HPDE6-E6E7 (cell line): ENCODE measurements at regions not wholly inside any gene's neighbourhood (a gene's known extent, or its start where the extent isn't known, plus 50 kb on each side); places are given as distances from the start of the nearest gene placed in this dataset.
"Not testable (repeated sequence)": the region's sequence is repeated elsewhere in the genome, so short reads cannot be mapped to it uniquely, and the experiment has no call there.

Experiments
- DNase-seq: peaks from one replicate; pipeline ENCODE4 v3.0.0; 2011; ENCODE audit warnings: missing footprints; ENCODE audit errors: extremely low spot score

DNA sequence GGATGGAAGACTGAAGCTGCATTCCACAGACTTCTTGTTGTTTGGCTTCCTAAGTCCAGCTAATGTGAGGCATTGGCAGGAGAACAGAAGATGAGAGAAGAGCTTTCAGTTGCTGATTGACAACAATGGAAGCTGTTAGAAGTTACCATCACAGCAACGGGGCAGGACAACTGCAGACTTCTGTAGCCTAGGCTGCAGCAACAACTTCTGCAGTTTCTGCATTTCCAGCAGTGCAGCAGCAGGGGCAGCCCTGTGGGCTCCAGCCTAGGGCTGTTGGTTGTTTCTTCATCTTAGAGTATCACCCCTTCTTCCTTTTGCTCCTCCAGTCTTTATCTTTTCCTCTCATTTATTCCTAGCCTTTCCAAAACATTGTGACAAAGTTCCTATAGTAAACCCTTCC, 528.8 kb upstream of the PTGER4 start:
- DNase-seq = no peak

DNA sequence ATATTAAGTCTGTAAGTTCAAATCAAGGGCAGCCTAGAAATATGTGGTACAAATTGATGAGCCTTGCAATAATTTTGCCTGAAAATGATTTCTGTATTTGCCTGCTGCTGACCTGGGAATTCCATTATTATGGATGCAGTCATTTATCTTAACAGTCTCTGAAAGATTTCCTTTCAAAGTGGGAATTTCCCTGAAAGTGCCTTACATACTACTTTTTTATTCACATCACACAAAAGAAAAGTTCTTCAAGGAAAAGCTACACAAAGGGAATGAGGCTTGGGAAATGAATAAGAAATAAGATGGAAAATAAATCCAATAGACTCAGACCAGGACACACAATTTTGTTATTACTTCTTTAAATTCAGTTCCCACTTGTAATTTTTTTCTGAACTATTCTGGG, 537.8 kb upstream of the PTGER4 start:
- DNase-seq = no peak

DNA sequence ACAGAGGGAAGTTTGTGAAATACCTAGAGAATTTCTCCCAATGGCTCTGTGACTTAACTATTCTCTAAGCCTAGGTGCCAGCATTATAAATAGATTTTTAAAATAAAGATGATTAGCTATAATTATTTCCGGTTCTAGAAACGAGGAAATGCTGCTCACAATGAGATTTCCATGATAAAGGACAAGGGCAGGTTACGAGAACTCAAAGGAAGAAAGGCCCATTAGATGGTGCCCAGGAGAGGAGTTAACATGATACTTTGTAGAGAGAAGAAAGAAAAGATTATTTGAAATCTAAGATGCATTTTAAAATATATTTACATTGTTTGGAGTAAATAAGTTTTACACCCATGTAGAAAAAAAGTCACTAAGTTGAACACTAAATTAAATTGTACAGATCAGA, 538.3 kb upstream of the PTGER4 start:
- DNase-seq = no peak

DNA sequence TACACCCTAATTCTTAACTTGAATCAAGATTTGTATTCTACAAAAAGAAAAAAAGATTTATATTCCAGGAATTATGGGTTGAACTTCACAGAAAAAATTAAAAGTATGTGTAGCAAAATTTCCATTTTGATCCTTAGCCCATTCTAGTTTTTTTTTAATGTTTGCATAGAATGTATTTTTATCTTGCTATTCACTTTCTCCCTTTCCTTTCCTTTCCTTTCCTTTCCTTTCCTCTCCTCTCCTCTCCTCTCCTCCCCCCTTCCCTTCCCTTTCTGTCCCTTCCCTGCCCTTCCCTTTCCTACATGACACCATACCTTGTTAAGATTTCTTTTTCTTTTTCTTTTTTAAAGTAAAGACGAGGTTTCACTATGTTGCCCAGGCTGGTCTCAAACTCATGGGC, 542.5 kb upstream of the PTGER4 start:
- DNase-seq = no peak

DNA sequence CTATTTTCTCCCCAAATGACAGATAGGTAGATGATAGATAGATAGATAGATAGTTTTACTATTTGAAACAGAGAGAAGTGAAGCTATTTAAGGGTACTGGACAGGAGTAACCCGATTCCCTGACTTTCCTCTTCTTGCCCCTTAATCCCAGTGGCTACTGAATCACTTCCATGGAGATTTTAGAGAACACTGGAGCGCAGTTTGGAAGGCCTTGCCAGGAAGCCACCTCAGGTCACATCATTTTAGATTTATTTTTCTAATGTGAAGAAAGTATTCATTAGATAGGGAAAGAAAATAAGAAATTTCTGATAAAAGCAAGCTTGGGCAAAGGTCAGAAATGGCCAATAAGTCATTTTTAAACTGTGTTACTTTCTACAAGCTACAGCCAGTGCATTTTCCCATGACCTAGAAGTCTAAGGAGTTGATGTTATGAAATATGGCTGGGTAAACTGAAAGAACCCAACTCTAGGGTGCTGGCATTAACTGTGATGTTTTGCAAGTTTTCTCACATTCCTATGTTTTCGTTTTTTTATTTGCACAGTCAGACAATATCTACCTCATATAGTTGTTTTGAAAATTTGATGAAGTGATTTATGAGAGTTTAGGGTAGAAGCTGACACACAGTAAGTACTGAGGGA, 544.7 kb upstream of the PTGER4 start:
- DNase-seq = no peak

DNA sequence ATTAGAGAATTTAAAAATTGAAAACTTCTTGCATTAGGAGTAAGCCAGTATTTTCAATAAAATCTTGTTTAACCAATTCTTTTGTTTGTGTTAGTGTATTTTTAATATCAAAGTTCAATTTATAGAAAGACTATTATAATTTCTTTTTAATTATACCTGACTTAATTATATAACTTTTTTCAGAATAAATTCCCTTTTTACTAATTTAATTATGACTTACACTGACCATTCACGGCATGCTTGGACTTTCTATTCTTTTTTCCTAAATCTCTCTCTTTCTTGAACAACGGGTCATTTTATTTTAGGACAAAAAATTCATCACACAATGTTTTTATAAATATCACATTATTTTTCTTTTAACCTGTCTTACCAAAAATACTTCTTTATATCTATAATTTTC, 555.3 kb upstream of the PTGER4 start:
- no peak for DNase-seq

DNA sequence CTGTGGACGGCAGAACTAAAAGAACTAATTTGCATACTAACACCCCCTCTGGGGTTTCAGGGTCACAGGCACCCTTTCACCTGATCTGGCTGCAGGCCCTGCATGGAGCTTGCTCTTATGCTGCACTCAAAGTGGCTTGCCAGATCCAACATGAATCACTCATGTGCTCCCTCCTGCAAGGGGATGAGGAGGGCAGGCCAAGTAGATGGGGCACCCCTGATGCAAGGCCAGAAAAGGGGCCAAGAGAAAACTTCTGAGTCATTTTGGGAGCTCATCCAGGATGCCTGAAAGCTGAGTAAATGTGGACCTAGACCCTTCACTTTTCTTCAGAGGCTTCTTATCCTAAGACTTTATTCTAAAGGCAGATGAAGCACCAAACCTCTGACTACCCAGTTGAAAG, 558.5 kb upstream of the PTGER4 start:
- no peak for DNase-seq

DNA sequence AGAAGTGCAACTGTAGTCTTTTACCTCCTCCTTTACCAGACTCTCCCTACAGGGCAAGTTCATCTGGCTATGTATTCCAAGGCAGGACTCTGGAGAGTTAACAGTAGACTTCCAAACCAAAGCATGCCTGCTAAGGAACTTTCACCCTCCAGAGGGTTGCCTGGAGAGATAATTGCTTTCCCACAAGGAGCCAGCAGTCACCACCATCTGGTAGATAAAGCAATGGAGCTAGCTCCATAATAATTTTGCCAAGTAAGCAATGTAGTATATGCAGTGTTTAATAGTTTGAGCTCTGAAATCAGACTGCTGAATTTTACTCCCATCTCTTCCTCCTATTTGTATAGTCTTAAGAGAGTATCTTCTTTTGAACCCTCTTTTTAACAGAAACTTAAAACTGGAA, 566.8 kb upstream of the PTGER4 start:
- DNase-seq = no peak

DNA sequence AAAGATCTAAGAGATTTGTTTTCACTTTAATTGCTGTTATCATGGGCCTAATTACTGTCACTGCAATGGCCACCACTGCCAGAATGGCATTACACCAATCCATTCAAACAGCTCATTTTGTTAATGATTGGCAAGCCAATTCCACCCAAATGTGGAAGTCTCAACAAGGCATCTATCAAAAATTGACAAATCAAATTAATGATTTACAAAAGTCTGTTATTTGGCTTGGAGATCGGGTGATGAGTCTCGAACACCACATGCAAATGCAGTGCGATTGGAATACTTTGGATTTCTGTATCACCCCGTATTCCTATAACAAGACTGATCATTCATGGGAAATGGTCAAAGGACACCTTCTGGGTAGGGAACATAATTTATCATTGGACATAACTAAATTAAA, 568.7 kb upstream of the PTGER4 start:
- DNase-seq = not testable (repeated sequence)

DNA sequence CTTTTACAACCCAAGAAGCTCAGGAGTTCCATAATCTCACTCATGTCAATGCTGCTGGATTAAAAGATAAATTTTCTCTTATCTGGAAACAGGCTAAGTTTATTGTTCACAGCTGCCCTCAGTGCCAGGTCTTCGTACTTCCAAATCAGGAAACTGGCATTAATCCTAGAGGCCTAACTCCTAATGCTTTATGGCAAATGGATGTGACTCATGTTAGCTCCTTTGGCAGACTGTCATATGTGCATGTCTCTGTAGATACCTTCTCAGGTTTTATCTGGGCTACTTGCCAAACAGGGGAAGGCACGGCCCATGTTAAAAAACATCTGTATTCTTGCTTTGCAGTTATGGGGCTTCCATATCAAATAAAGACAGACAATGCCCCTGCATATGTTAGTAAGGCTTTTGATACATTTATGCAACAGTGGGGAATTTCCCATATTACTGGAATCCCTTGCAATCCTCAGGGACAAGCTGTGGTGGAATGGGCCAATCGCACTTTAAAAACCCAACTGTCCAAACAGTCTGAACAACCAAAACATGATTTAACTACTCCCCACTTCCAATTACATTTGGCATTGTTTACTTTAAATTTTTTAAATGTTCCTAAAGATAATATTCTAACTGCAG, 570.8 kb upstream of the PTGER4 start:
- DNase-seq = not testable (repeated sequence)

DNA sequence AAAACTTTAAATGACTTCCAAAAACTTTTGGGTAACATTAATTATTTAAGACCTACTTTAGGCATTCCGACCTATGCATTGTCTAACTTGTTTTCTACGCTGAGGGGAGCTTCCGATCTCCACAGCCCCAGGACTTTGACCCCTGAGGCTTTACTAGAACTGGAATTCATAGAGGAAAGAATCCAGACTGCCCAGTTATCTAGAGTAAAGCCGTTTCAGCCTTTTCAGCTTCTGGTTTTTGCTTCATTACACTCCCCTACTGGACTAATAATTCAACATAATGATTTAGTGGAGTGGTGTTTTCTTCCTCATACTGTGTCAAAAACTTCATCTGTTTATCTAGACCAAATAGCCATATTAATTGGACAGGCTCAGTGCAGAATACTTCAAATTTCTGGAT, 571.9 kb upstream of the PTGER4 start:
- not testable (repeated sequence) for DNase-seq

DNA sequence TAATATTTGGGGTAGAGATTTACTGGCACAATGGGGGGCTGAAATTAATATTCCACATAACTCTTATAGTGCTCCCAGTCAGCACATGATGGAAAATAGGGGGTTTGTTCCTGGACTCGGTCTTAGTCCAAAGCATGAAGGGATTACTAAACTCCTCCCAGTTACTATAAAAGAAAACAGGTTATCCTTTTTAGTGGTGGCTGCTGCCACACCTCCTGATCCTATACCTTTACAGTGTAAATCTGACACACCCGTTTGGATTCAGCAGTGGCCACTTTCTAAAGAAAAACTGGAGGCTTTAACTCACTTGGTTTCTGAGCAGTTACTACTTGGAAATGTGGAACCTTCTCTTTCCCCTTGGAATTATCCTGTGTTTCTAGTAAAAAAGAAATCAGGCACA, 572.9 kb upstream of the PTGER4 start:
- DNase-seq = no peak

DNA sequence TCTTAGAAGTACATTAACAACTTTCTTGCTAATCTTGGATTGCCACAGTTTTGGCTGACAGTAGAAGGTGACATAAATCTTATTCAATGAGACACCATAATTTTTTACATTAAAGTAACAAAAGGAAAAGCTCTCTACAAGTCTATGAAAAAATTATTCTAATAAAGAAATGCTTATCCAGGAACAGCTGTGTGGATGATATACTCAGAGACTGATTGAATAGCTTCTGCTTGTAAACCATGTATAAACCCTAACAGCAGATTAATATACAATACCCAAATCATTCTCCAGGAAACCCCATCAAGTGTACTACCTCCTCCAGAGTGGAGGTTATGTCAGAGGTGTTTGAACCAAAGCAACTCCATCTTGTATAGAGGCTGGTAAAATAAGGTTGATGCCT, 581.4 kb upstream of the PTGER4 start:
- no peak for DNase-seq

DNA sequence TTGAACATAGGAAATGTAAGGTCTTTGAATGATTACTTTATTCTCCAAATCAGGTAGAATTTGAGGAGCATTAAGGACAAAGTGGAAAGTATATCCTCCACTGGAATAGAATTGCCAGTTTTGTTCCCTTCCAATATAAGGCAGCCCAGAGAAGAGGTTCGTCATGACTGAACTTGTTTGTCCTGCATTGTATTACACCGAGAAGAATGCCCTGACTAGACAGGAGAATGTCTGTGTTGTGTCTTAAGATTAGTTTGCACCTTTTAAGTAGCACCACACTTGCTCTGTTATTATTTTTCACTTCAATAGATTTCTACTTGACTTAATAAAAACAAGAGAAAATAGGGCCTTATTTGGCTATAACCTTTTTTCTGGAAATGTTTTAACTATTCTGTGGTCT, 586.2 kb upstream of the PTGER4 start:
- peak; percentile 15 for DNase-seq

DNA sequence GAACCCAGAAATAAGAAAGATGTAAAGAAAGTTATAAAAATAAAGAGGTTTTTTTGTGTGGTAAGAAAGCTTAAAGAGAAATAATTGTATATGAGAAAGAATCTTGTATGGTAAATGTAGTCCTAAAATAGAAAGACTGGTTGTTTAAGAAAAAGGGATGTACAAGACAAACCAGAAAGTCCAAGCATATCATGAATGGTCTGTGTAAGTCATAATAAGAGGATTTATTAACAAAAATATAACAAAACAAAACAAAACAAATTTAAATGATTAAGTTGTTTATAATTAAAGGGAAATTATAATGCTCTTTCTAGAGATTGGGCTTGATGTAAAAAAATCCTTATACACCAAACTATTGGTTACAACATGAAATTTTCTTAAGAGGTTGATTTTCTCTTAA, 590.4 kb upstream of the PTGER4 start:
- no peak for DNase-seq

DNA sequence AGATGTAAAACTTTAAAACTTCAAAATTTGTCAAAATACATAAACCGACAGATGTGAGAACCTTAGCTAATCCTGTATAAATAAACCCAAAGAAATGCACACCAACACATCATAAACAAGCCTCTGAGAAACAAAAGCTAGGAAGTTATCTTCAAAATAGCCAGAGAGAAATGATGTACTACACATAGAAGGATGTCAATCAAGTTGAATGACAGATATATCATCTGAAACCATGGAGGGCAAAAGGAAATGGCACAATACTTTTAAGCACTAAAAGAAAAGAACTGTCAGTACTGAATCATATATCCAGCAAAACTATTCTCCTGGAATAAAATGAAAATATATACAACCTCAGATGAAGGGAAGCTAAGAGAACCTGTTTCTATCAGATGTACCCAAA, 595.1 kb upstream of the PTGER4 start:
- no peak for DNase-seq

DNA sequence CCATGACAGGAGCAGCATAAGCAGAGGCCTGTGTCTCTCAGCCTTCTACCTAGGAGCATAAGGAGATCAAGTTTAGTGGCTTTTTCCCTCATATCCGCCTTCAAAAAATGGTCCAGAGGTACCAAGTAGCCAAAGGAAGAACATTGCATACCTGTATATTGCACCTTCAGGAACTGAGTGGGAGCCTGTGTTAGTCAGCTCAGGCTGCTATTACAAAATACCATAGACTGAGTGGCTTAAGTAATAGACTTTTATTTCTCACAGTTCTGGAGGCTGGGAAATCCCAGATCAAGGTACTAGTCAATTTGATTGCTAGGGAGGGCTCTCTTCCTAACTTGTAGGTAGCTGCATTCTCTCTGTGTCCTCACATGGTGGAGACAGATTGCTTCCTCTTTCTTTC, 597.4 kb upstream of the PTGER4 start:
- DNase-seq = no peak

DNA sequence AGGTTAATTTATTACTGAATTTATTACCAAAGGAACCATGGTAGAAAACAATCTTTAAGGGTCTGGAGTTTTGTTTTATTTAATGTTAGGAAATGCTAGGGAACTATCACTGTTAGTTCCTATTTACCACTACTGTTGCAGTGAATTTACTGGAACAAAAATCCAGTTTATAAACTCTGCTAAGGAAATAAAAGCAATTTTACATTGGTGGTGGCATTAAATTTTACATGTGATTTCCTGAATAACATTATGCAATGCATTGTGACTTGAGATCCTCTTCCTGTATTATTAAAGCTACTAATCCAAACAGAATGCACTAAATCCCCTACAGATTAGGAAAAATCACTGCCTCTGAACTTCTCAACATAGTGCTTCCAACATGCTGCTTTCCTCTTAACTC, 599.5 kb upstream of the PTGER4 start:
- no peak for DNase-seq

DNA sequence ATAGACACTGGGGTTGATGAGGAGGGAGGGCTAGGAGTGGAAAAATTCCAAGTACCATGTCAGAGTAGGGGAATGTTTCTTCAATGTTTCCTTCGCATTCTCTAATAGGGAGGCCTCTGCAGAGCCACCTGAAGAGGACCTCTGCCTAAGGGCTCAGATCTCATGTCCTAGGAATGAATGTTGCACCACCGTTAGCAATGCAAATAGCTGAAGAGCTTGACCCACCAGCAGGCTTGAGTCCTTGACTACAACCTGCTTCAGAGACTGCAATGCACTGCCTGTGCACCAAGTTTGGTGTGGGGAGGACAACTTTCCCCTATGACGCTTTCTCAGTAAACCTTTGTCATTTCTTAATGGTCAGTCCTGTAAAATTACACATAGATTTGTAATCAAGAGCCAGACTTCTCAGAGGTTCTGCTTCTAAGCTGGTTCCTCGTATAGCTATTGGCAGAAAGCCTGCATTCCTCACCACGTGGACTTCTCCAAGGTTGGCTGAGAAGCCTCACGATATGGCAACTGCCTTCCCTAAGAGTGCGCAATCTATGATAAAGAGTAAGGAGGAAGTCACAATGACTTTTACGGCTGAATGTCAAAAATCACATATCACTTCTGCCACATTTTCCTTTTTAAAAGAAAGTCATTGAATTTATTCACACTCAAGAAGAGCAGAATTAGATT, 600.7 kb upstream of the PTGER4 start:
- DNase-seq = no peak

DNA sequence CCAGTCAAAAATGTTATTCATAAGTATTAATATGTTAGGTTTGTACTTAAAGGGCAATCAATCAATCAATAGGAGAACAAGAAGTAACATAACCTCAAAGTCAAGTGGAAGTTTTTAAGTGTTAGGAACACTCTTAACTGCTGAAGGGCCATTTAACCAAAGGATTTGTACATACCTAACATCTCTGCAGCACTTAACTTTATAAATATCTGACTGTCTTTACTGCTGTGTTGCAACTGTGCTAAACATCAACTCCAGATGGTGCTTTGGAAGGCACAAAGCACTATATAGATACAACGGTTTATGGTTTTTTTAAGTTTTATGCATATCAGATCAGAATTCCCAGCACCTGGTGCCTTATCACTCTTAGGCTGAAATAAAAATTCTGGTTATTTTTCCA, 604.9 kb upstream of the PTGER4 start:
- DNase-seq = no peak

DNA sequence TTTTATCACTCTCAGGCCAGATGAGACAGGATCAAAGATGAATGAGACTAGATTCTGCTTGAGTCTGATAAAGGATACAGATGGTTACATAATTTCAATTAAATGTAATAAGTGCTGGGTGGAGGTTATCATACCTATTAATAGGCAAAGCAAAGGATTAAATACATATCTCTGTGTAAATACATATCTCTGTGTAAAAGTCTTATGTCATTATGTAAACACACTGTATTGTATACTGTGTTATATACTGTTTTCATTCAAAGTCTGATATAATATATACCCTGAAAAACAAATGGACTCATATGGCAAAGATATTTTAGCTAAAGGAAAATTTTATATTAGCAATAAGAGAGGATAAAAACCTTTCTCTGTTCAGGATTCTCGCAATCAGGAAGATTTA, 605.8 kb upstream of the PTGER4 start:
- DNase-seq = no peak

DNA sequence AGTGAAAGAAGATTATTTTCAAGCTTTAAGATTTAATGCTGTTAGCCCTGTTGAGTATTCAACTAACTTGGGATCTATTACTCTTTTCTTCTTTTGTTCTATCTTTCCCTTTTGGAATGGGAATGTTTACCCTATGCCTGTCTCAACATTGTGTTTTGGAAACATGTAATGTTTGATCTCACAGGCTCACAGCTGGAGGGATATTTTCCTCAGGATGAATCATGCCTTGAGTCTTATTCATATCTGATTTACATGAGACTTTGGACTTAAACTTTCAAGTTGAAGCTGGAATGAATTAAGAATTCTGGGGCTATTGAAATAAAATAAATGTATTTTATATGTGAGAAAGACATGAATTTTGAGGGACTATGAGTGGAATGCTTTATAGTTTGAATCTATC, 607.8 kb upstream of the PTGER4 start:
- no peak for DNase-seq

DNA sequence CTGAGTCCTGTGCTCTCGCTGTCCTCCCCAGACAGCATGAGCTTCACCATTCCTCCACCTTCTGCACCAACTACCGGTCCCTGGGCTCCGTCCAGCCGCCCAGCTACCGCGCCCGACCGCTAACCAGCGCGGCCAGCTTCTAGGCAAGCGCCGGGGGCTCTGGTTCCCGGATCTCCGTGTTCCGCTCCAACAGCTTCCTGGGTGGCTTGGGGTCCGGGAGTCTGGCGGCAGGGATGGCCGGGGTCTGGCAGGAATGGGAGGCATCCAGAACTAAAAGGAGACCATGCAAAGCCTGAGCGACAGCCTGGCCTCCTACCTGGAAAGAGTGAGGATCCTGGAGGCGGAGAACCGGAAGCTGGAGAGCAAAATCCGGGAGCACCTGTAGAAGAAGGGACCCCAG, 613.1 kb upstream of the PTGER4 start:
- DNase-seq = no peak

DNA sequence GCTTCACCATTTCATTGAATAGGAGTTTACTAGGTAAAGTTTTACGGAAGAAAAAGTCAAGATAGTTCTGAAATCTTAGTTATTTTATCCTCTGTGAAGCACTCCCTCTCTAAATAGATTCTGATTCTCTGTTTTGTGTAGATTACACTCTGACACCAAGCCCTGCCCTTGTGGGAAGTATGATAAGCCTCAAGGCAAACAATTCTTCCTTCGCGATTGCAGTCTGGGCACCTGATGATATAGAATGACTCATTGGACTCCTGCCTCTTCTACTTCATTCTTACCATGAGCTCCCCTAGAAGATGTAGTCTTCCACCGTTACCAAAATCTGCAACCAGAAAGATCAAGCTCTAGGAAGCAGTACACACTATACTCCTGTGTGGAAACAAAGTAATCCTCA, 626.9 kb upstream of the PTGER4 start:
- DNase-seq = peak; percentile 49
